Keratinocyte (primary cell): ENCODE measurements at regions not wholly inside any gene's neighbourhood (a gene's known extent, or its start where the extent isn't known, plus 50 kb on each side); places are given as distances from the start of the nearest gene placed in this dataset.
"Not testable (repeated sequence)": the region's sequence is repeated elsewhere in the genome, so short reads cannot be mapped to it uniquely, and the experiment has no call there.

Experiments used
- EZH2 ChIP-seq: IDR thresholded peaks from one replicate; pipeline ENCODE4 v1.6.1; 2012; ENCODE audit warnings: inconsistent platforms, mild to moderate bottlenecking, low read length, moderate library complexity
- TF ChIP-seq, protein P1 (sequence below), 3 experiments: IDR thresholded peaks in 1 of 3; conservative IDR thresholded peaks in 1 of 3; optimal IDR thresholded peaks in 1 of 3; 2 replicates in 2 of 3; 3 replicates in 1 of 3; pipeline versions ENCODE3 to v1.5.1; 2011; ENCODE audit warnings: low read length in 3 of 3, mild to moderate bottlenecking in 3 of 3, moderate library complexity in 2 of 3, control low read depth in 1 of 3, inconsistent platforms in 1 of 3; ENCODE audit not compliant: insufficient read depth in 2 of 3; ENCODE audit errors: extremely low read depth in 1 of 3

DNA sequence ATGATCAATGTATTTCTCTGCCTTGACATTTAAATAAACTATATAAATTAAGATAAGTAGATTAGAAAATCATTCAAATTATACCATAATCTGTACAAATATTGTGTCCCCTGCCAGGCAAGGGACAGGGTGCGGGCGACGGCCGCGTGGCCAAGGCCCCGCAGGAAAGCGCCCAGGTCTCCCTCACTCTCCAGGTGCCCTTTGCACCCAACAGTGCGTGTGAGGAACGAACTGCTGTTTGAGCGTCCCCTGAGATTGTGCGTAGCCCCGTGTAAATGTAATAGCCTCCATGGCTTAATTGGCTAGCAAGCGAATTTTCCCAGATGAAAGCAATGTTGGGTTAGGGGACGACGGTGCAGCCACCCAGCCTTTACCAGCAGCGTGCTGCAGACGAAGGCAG is 161.4 kb downstream of the SYT15 start:
- TF ChIP-seq, protein P1, sequence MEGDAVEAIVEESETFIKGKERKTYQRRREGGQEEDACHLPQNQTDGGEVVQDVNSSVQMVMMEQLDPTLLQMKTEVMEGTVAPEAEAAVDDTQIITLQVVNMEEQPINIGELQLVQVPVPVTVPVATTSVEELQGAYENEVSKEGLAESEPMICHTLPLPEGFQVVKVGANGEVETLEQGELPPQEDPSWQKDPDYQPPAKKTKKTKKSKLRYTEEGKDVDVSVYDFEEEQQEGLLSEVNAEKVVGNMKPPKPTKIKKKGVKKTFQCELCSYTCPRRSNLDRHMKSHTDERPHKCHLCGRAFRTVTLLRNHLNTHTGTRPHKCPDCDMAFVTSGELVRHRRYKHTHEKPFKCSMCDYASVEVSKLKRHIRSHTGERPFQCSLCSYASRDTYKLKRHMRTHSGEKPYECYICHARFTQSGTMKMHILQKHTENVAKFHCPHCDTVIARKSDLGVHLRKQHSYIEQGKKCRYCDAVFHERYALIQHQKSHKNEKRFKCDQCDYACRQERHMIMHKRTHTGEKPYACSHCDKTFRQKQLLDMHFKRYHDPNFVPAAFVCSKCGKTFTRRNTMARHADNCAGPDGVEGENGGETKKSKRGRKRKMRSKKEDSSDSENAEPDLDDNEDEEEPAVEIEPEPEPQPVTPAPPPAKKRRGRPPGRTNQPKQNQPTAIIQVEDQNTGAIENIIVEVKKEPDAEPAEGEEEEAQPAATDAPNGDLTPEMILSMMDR (optimal IDR thresholded peaks at IDR 0.05 in 1 of 3, IDR thresholded peaks at IDR 0.05 in 1 of 3, conservative IDR thresholded peaks at IDR 0.05 in 1 of 3; ENCODE audit: extremely low read depth in 1 of 3, insufficient read depth in 2 of 3, low read length in 3 of 3) = not testable (repeated sequence)
- TF ChIP-seq EZH2 = not testable (repeated sequence)
